Neural cell (in vitro differentiated cells): ENCODE measurements at regions not wholly inside any gene's neighbourhood (a gene's known extent, or its start where the extent isn't known, plus 50 kb on each side); places are given as distances from the start of the nearest gene placed in this dataset.

Source experiments
- H2AFZ ChIP-seq: fragments of 200-600, 300-800 bp; sonication (generic), shearing (Covaris generic); 2 replicates; pipeline ENCODE4 v1.6.0; 2014; ENCODE audit warnings: low read depth, mild to moderate bottlenecking, antibody characterized with exemption, low read length, moderate library complexity
- H3F3A ChIP-seq: fragments of 200-600 bp; shearing (Covaris generic); 2 replicates; pipeline ENCODE4 v1.6.1; 2016; ENCODE audit warnings: mild to moderate bottlenecking, moderate library complexity, mixed read lengths, antibody characterized with exemption, low read length; ENCODE audit not compliant: insufficient read depth, poor library complexity, severe bottlenecking
- H3K27ac ChIP-seq: fragments of 200-600, 300-800 bp; sonication (generic), shearing (Covaris generic); 2 replicates; pipeline ENCODE4 v1.5.1; 2014; ENCODE audit warnings: mild to moderate bottlenecking, low read length, moderate library complexity
- H3K27me3 ChIP-seq: fragments of 300-800, 200-600 bp; sonication (generic), shearing (Covaris generic); 2 replicates; pipeline ENCODE4 v1.6.0; 2014; ENCODE audit warnings: mild to moderate bottlenecking, low read depth, low read length, moderate library complexity; ENCODE audit not compliant: insufficient read depth
- H3K36me3 ChIP-seq: fragments of 300-800, 200-600 bp; sonication (generic), shearing (Covaris generic); 2 replicates; pipeline ENCODE4 v1.5.1; 2014; ENCODE audit warnings: mild to moderate bottlenecking, antibody characterized with exemption, low read length, moderate library complexity; ENCODE audit not compliant: insufficient read depth
- H3K4me2 ChIP-seq: fragments of 300-800, 200-600 bp; sonication (generic), shearing (Covaris generic); 2 replicates; pipeline ENCODE4 v1.6.0; 2014; ENCODE audit warnings: mild to moderate bottlenecking, low read length
- H3K4me3 ChIP-seq: fragments of 300-800, 200-600 bp; sonication (generic), shearing (Covaris generic); 2 replicates; pipeline ENCODE4 v1.5.1; 2014; ENCODE audit warnings: mild to moderate bottlenecking, low read length, moderate library complexity
- H3K79me2 ChIP-seq: fragments of 200-600 bp; shearing (Covaris generic); replicated peaks from 2 replicates; pipeline ENCODE4 v1.6.0; 2014; ENCODE audit warnings: mild to moderate bottlenecking, low read length, moderate library complexity; ENCODE audit not compliant: insufficient read depth
- H3K9ac ChIP-seq: fragments of 300-800, 200-600 bp; sonication (generic), shearing (Covaris generic); 2 replicates; pipeline ENCODE4 v1.6.1; 2016; ENCODE audit warnings: mild to moderate bottlenecking, low read length, mixed read lengths
- H3K9me2 ChIP-seq: fragments of 200-600 bp; shearing (Covaris generic); 2 replicates; pipeline ENCODE4 v1.6.1; 2016; ENCODE audit warnings: mild to moderate bottlenecking, low read length, mixed read lengths; ENCODE audit not compliant: insufficient read depth
- H3K9me3 ChIP-seq: fragments of 200-600, 300-800 bp; sonication (generic), shearing (Covaris generic); 2 replicates; pipeline ENCODE4 v1.6.1; 2016; ENCODE audit warnings: mild to moderate bottlenecking, mixed run types, low read length, moderate library complexity, mixed read lengths
- H4K20me1 ChIP-seq: fragments of 200-600 bp; shearing (Covaris generic); 2 replicates; pipeline ENCODE4 v1.6.1; 2016; ENCODE audit warnings: mild to moderate bottlenecking, mixed run types; ENCODE audit not compliant: insufficient read depth
- EP300 ChIP-seq: fragments of 450-650 bp; conservative IDR thresholded peaks from 2 replicates; pipeline ENCODE4 v1.6.1; 2014; ENCODE audit warnings: antibody characterized with exemption, mild to moderate bottlenecking, moderate library complexity; ENCODE audit not compliant: poor library complexity, severe bottlenecking
- EZH2 ChIP-seq: fragments of 200-600, 300-800 bp; shearing (Covaris generic), sonication (generic); IDR thresholded peaks from 2 replicates; pipeline ENCODE4 v1.6.1; 2014; ENCODE audit warnings: antibody characterized with exemption, low read length, borderline replicate concordance, mild to moderate bottlenecking; ENCODE audit not compliant: insufficient read depth, poor library complexity, severe bottlenecking
- MXI1 ChIP-seq: fragments of 450-650 bp; conservative IDR thresholded peaks from 2 replicates; pipeline ENCODE4 v1.6.1; 2014; ENCODE audit warnings: antibody characterized with exemption, mild to moderate bottlenecking; ENCODE audit not compliant: poor library complexity, severe bottlenecking
- POLR2AphosphoS5 ChIP-seq: IDR thresholded peaks from 2 replicates; pipeline ENCODE4 v1.6.1; 2012
- RAD21 ChIP-seq: fragments of 450-650 bp; conservative IDR thresholded peaks from 2 replicates; pipeline ENCODE4 v1.6.1; 2014; ENCODE audit warnings: antibody characterized with exemption, mild to moderate bottlenecking, moderate library complexity
- SMC3 ChIP-seq: fragments of 450-650 bp; conservative IDR thresholded peaks from 2 replicates; pipeline ENCODE4 v1.6.1; 2014; ENCODE audit warnings: antibody characterized with exemption, mild to moderate bottlenecking, moderate library complexity; ENCODE audit not compliant: poor library complexity
- TAF1 ChIP-seq: IDR thresholded peaks from 2 replicates; pipeline ENCODE4 v1.6.1; 2012; ENCODE audit warnings: low read depth
- TF ChIP-seq, protein P1 (sequence below): fragments of 450-650 bp; IDR thresholded peaks from 2 replicates; pipeline ENCODE4 v1.5.1; 2014; ENCODE audit warnings: antibody characterized with exemption, mild to moderate bottlenecking, moderate library complexity; ENCODE audit not compliant: poor library complexity, severe bottlenecking
- TF ChIP-seq, protein P2 (sequence below): IDR thresholded peaks from 2 replicates; pipeline ENCODE4 v1.6.1; 2012; ENCODE audit warnings: borderline replicate concordance

DNA sequence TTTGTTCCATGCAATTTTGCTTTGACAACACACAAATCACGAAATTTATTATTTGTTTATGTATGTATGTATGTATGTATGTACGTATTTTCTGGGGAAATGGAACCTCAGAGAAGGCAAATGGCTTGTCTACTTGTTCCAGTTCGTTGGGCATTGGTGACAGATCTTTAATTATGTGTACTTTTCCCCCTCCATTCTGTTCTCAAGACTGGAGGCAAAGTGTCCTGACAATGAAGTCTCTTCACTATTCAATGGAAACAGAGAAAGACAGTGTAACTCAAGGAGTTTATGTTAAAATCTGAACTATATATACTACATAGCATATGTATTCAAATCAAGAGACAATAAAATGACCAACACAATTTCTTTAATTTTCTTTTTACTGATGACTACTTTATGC, 245.7 kb upstream of the PTBP2 start:
- H3K4me2 ChIP-seq: no peak overlapping the region
- no peak overlapping the region for H3K4me3 ChIP-seq
- H3K9me3 ChIP-seq: no peaks in the 10 kb centered on the region
- H3K79me2 ChIP-seq: no peaks in the 10 kb centered on the region
- TF ChIP-seq, protein P1, sequence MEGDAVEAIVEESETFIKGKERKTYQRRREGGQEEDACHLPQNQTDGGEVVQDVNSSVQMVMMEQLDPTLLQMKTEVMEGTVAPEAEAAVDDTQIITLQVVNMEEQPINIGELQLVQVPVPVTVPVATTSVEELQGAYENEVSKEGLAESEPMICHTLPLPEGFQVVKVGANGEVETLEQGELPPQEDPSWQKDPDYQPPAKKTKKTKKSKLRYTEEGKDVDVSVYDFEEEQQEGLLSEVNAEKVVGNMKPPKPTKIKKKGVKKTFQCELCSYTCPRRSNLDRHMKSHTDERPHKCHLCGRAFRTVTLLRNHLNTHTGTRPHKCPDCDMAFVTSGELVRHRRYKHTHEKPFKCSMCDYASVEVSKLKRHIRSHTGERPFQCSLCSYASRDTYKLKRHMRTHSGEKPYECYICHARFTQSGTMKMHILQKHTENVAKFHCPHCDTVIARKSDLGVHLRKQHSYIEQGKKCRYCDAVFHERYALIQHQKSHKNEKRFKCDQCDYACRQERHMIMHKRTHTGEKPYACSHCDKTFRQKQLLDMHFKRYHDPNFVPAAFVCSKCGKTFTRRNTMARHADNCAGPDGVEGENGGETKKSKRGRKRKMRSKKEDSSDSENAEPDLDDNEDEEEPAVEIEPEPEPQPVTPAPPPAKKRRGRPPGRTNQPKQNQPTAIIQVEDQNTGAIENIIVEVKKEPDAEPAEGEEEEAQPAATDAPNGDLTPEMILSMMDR: no peak
- TF ChIP-seq TAF1: no peak
- no peak for TF ChIP-seq MXI1
- no peak overlapping the region for H2AFZ ChIP-seq
- H3K27me3 ChIP-seq: no peaks in the 10 kb centered on the region
- no peaks in the 10 kb centered on the region for H3K36me3 ChIP-seq
- H3K9ac ChIP-seq: no peak overlapping the region
- H3F3A ChIP-seq: no peaks in the 10 kb centered on the region
- H4K20me1 ChIP-seq: no peaks in the 10 kb centered on the region
- no peaks in the 10 kb centered on the region for H3K9me2 ChIP-seq
- no peak overlapping the region for H3K27ac ChIP-seq

DNA sequence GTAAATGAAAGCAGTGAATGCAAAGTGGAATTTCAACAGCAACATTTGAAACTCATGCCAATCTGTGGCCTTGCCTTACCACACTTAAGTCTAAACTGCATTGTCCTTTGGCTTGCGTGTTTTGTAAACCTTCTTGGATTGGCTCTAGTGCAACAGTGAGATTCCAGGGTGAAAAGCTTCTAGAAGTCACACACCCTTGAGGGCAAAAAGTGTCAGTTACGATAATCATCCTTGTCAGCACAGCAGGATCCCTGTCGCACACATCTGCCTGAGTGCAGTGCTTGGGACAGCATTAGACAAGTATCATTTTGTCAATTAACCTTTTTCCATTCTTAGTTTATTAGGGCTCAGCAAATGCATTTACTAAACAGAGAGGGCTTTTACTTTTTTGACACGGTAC, 243.4 kb upstream of the PTBP2 start:
- H2AFZ ChIP-seq: no peak overlapping the region

More for the DNA sequence above, 243.4 kb upstream of the PTBP2 start:
- peak; percentile 95 for TF ChIP-seq POLR2AphosphoS5
- TF ChIP-seq, protein P2, sequence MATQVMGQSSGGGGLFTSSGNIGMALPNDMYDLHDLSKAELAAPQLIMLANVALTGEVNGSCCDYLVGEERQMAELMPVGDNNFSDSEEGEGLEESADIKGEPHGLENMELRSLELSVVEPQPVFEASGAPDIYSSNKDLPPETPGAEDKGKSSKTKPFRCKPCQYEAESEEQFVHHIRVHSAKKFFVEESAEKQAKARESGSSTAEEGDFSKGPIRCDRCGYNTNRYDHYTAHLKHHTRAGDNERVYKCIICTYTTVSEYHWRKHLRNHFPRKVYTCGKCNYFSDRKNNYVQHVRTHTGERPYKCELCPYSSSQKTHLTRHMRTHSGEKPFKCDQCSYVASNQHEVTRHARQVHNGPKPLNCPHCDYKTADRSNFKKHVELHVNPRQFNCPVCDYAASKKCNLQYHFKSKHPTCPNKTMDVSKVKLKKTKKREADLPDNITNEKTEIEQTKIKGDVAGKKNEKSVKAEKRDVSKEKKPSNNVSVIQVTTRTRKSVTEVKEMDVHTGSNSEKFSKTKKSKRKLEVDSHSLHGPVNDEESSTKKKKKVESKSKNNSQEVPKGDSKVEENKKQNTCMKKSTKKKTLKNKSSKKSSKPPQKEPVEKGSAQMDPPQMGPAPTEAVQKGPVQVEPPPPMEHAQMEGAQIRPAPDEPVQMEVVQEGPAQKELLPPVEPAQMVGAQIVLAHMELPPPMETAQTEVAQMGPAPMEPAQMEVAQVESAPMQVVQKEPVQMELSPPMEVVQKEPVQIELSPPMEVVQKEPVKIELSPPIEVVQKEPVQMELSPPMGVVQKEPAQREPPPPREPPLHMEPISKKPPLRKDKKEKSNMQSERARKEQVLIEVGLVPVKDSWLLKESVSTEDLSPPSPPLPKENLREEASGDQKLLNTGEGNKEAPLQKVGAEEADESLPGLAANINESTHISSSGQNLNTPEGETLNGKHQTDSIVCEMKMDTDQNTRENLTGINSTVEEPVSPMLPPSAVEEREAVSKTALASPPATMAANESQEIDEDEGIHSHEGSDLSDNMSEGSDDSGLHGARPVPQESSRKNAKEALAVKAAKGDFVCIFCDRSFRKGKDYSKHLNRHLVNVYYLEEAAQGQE: peak; percentile 54
- TF ChIP-seq EP300: peak; percentile 97
- TF ChIP-seq TAF1: no peak
- TF ChIP-seq, protein P1: peak; percentile 15
- TF ChIP-seq EZH2: no peak
- TF ChIP-seq RAD21: peak; percentile 26
- peak; percentile 33 for TF ChIP-seq SMC3
- Histone ChIP-seq H3K36me3 (no peaks in the 10 kb centered on the region), H4K20me1 (no peaks in the 10 kb centered on the region), H3K9me2 (no peaks in the 10 kb centered on the region), H3K9ac (peak overlapping the region; percentile 12), H3K4me3 (peak overlapping the region; percentile 51), H3K4me2 (peak overlapping the region; percentile 45), H3K9me3 (no peaks in the 10 kb centered on the region), H3K27ac (peak overlapping the region; percentile 51), H3F3A (no peaks in the 10 kb centered on the region), H3K27me3 (no peaks in the 10 kb centered on the region), H3K79me2 (no peaks in the 10 kb centered on the region)
